GM18502 (cell line): ENCODE measurements at regions not wholly inside any gene's neighbourhood (a gene's known extent, or its start where the extent isn't known, plus 50 kb on each side); places are given as distances from the start of the nearest gene placed in this dataset.

Source experiments
- ATAC-seq: cut with Tn5 transposase; IDR thresholded peaks from one replicate; pipeline ENCODE4 v1.9.1; 2021; ENCODE audit warnings: mild to moderate bottlenecking; ENCODE audit not compliant: unreplicated experiment, poor library complexity

GRCh38 chr5:159420940-159421339 is 90.7 kb upstream of the IL12B start:
- ATAC-seq, result no peak

DNA sequence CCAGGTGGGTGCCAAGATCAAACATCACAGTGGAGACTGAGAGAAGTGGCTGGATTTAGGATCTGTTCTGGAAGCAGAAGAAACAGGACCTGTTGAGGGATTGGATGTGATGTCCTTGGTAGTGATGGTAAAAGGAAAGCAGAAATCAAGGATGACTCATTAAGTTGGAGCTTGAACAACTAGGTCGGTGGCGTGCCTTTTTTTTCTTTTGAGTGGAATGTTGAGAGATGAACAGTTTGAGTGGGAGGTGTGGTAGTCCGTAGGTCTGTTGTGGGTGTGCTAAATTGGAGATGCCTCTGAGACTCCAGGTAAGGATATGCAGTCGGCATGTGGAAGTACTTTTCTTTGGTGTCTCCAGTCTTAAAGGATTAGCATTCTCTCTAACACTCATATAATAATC is 92.1 kb upstream of the IL12B start:
- ATAC-seq, result no peak

DNA sequence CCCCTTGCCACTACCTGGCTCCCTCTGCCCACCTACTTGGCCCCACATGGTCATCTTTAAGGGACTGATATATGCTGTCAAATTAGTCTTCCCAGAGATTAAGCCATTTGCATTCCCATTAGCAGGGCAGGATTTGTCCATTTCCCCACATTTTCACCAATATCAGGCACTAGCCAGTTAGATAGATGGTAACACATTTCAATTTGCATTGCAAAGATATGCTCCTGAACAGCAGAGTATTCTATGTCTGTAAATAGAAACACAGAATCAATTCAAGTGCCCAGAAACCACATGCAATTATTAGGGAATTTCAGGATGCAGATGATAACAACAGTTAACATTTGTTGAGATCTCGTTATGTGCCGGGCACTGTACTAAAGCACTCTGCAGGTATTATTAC is 92.6 kb upstream of the IL12B start:
- no peak for ATAC-seq

DNA sequence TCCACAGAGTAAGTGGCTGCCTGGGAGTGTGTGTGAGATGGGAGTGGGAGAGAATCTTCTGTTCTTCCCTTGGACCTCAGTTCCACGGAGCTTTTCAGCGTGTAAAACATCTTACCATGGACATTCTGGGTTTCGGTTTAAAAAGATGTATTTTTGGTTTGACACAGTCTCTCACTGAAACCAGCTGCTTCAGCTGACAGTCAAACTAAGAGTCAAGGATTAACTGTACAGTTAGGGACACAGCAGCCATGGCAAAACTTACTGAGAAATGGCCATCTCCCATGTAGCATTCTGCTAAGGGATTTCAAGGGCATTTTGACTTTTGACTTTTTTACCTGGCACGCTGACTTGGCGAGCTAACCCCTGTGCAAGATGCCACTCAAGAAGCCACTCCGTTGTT is 93.8 kb upstream of the IL12B start:
- peak; percentile 34 for ATAC-seq

- ATAC-seq, result no peak
These were observed 96.4 kb upstream of the IL12B start for GRCh38 chr5:159426694-159427093.

DNA sequence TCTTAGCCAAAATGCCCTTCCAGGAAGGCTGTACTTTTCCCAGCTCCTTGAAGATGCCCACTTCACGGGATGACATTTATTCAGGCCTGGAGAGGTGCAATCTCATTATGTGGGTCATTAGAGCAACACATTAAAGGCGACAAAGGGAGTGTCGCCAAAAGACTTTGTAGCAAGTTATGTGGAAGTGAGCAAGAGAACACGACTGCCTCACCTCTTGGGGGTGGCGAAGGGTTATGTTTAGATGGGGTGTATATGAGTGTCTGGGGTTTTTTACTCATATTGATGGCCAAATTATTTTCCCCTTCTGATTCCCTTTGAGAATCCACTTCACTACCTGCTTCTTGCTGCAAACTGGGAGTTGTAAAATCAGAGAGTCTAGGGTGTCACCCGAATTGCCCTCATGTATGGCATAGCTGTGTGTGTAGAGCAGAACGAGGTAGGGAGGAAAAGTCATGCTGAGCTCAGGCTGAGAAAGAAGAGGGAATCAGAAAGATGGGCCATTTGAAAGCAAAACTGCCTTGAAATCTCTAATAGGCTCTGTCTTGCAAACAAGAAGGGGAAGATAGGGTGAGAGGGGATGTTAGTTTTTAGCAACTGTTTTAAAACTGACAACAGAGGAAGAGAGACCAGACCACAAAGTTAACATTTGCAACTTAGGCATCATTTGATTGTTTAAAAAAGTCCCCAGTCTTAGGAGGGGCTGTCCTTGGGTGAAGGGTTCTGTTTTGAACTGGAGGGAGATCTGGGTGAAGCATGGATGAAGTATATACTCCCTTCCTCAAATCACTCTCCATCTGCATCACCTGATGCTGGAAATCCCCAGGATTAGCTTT is 97.1 kb upstream of the IL12B start:
- ATAC-seq, result peak; percentile 79

- no peak for ATAC-seq
These were observed 100.2 kb upstream of the IL12B start for GRCh38 chr5:159430361-159431012.

DNA sequence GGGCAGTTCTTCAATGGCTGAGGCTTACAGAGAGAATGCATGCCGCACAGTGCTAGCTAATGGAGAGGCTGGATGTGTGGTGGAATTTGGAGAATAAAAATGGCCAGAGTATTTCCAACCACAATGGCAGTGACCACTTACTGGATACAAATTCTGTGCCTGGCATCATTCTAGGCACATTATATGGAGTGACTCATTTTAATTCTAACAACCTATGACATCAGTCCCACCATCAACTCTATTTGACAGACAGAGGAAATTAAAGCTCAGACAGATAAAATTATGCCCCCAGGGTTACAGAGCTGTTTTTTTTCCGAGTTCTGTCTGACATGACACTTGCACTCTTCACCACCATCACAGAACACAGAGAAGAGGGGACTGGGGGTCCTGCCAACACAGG is 105.6 kb upstream of the IL12B start:
- ATAC-seq, result no peak

DNA sequence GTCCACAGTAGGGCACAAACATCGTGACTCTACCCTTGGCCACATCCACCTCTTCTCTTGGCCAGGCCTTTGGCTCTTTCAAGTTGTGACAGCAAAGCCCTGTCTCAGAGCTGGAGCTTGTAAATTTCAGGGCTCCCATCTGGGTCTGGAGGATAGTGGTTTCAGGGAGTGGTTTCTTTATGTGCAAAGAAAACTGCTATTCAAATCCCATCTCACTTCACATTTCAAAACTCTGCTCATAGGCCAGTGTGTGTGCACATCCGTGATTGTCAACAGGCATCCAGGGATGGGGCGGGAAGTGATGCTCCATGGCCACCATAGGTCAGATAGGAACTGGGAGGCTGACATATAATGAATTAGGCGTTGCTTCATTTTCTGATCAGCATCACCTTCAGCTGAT is 107.8 kb upstream of the IL12B start:
- ATAC-seq, result no peak

GRCh38 chr5:159439002-159439401 is 108.7 kb upstream of the IL12B start:
- ATAC-seq, result no peak

- peak; percentile 52 for ATAC-seq
These were observed 109.9 kb upstream of the IL12B start for GRCh38 chr5:159440235-159440634.

DNA sequence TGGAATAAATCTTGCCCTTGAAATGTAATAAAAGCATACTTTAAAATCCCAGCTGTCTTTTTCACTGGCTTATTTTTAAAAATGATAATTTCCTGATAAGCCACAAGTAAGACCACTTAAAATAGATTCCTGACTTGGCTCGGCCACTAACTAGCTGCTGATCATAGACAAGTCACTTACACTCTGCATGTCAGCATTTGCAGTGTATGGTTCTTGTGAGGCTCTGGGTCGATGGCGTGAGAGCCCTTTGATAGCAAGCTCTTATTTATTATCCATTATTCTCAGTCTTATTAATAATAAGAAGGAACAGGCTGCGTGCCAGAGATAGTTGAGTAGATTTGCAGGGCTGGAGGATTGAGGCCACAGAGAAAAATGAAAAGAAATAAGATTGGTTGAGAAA is 110.7 kb upstream of the IL12B start:
- ATAC-seq, result no peak

GRCh38 chr5:159441441-159441840 is 111.2 kb upstream of the IL12B start:
- ATAC-seq, result no peak

- no peak for ATAC-seq
These were observed 112.0 kb upstream of the IL12B start for GRCh38 chr5:159442206-159442850.

GRCh38 chr5:159444441-159445082 is 114.3 kb upstream of the IL12B start:
- no peak for ATAC-seq

DNA sequence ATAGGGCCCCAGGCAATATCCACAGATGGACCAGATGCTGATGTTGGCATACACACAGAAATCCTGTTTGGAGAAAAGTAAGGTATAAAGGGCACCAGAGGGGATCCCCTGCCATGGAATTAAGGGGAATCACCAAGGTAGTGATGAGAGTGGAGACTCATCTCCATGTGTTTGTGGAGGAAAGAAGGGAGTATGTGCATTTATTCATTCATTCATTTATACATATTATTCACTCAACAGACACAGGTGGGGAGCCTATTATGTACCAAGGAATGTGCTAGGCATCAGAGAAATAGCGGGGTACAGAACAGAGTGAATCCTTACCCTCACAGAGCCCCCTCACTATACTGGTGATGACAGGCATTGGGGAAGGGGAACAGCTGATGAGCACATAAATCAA is 116.8 kb upstream of the IL12B start:
- no peak for ATAC-seq

GRCh38 chr5:159448841-159449407 is 118.6 kb upstream of the IL12B start:
- ATAC-seq, result no peak

DNA sequence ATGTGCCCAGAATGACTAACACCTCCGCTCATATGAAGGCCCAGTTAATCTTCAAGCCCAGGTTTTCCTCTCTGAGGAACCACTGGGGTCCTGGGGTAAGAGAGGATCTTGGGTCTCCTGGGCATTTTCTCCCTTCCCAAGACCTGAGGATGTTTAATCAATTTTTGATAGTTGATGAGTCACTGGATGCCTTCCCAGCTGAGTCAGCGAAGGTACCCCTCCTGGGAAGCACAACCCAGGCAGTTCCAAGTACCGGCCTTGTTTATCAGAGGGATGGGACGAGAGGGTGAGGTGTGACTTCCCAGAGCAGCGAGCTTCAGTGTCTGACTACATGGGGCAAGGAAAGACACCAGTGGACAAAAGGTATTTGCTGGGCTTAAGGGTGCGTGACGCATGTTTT is 119.6 kb upstream of the IL12B start:
- no peak for ATAC-seq

GRCh38 chr5:159450417-159450816 is 120.1 kb upstream of the IL12B start:
- no peak for ATAC-seq

- ATAC-seq, result no peak
These were observed 121.1 kb upstream of the IL12B start for GRCh38 chr5:159451197-159452052.
